Fibroblast of mammary gland (primary cell): ENCODE measurements at regions not wholly inside any gene's neighbourhood (a gene's known extent, or its start where the extent isn't known, plus 50 kb on each side); places are given as distances from the start of the nearest gene placed in this dataset.

Source experiments
- DNase-seq: peaks from one replicate; pipeline ENCODE4 v3.0.0-alpha.2; 2010; ENCODE audit warnings: low read depth
- H3K4me3 ChIP-seq: 2 replicates; pipeline ENCODE4 v1.5.1; 2011; ENCODE audit warnings: low read depth, mild to moderate bottlenecking, low read length, moderate library complexity; ENCODE audit not compliant: control insufficient read depth
- CTCF ChIP-seq: conservative IDR thresholded peaks from 2 replicates; pipeline ENCODE4 v1.5.1; 2011; ENCODE audit warnings: low read depth, low read length, inconsistent platforms; ENCODE audit not compliant: control insufficient read depth, insufficient read depth

- H3K4me3 ChIP-seq = no peak overlapping the region
- TF ChIP-seq CTCF = no peak
Observed at GRCh38 chr2:167900435-167901114, 346.8 kb downstream of the STK39 start.

GRCh38 chr2:167898340-167898739, 349.1 kb downstream of the STK39 start:
- DNase-seq = no peak
- TF ChIP-seq CTCF = no peak
- no peak overlapping the region for H3K4me3 ChIP-seq

More at GRCh38 chr2:167900435-167901114, 346.8 kb downstream of the STK39 start:
- DNase-seq = no peak

- DNase-seq = no peak
- TF ChIP-seq CTCF = no peak
- H3K4me3 ChIP-seq = no peak overlapping the region
Observed at GRCh38 chr2:167891841-167892240, 355.6 kb downstream of the STK39 start.

GRCh38 chr2:167890739-167891138, 356.7 kb downstream of the STK39 start:
- no peak for TF ChIP-seq CTCF
- DNase-seq = no peak
- no peak overlapping the region for H3K4me3 ChIP-seq

GRCh38 chr2:167880415-167880814, 367.0 kb downstream of the STK39 start:
- DNase-seq = no peak
- H3K4me3 ChIP-seq = no peak overlapping the region
- TF ChIP-seq CTCF = no peak

- no peak for DNase-seq
- TF ChIP-seq CTCF = no peak
- no peak overlapping the region for H3K4me3 ChIP-seq
Observed at GRCh38 chr2:167875529-167875928, 371.9 kb downstream of the STK39 start.

GRCh38 chr2:167874812-167875211, 372.6 kb downstream of the STK39 start:
- DNase-seq = no peak
- no peak overlapping the region for H3K4me3 ChIP-seq
- no peak for TF ChIP-seq CTCF
